Mammary epithelial cell (primary cell): ENCODE measurements at regions not wholly inside any gene's neighbourhood (a gene's known extent, or its start where the extent isn't known, plus 50 kb on each side); places are given as distances from the start of the nearest gene placed in this dataset.

Experiments used
- EZH2 ChIP-seq: IDR thresholded peaks from 2 replicates; pipeline ENCODE4 v1.6.1; 2012; ENCODE audit warnings: low read length, inconsistent platforms, borderline replicate concordance
- TF ChIP-seq, protein P1 (sequence below), 2 donors: IDR thresholded peaks in 1 of 2; conservative IDR thresholded peaks in 1 of 2; 2 replicates each; pipeline ENCODE4 v1.5.1; 2011 to 2012; ENCODE audit warnings: inconsistent platforms in 2 of 2, low read length in 2 of 2, mild to moderate bottlenecking in 2 of 2, control low read depth in 1 of 2, low read depth in 1 of 2; ENCODE audit not compliant: insufficient read depth in 1 of 2; ENCODE audit errors: extremely low read depth in 1 of 2

DNA sequence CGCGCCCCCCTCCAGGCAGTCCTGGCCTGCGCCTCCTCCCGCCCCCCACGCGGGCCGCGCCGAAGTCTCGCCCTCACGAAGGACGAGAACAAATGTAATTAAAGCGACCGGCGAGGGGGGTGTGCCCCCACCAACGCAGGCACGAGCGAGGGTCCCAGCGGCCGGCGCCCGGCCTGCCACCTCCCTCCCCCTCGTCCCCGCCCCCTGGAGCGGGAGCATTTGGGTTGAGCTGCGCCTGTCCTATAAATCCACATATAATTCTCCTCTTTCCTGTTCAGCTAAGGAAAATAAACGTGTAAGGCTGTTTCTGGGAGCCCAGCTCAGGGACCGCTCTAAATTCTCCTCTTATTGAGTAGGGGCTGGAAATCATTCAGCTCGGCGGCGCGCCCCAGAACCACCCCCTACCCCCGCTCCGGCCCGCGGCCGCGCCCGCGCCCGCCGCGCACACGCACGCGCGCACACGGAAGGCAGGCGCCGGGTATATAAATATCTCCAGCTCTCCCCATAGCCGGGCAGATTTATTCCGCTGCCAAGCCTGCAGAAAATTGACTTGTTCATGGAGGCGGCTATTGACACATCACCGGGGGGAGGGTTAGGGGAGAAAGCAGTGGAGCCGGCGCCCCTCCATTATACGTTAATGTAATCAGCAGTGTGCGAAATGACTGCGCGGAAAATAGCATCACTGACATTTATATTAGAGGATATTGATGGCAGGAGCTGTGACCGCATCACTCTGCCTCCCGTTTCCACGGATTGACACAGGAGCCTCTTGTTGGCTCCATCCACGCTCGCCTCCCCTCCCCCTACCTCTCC is 61.6 kb upstream of the BTRC start:
- TF ChIP-seq, protein P1, sequence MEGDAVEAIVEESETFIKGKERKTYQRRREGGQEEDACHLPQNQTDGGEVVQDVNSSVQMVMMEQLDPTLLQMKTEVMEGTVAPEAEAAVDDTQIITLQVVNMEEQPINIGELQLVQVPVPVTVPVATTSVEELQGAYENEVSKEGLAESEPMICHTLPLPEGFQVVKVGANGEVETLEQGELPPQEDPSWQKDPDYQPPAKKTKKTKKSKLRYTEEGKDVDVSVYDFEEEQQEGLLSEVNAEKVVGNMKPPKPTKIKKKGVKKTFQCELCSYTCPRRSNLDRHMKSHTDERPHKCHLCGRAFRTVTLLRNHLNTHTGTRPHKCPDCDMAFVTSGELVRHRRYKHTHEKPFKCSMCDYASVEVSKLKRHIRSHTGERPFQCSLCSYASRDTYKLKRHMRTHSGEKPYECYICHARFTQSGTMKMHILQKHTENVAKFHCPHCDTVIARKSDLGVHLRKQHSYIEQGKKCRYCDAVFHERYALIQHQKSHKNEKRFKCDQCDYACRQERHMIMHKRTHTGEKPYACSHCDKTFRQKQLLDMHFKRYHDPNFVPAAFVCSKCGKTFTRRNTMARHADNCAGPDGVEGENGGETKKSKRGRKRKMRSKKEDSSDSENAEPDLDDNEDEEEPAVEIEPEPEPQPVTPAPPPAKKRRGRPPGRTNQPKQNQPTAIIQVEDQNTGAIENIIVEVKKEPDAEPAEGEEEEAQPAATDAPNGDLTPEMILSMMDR (conservative IDR thresholded peaks at IDR 0.05 in 1 of 2, IDR thresholded peaks at IDR 0.05 in 1 of 2; ENCODE audit: extremely low read depth in 1 of 2, insufficient read depth in 1 of 2, low read depth in 1 of 2, low read length in 2 of 2) = no peak
- TF ChIP-seq EZH2 = no peak
